ENCODE measurements at regions not wholly inside any gene's neighbourhood (a gene's known extent, or its start where the extent isn't known, plus 50 kb on each side); places are given as distances from the start of the nearest gene placed in this dataset.
A peak's percentile ranks its signal among the peaks of the same experiment; 100 is the strongest.

- Histone ChIP-seq H3K4ac (ENCODE audit: low read depth, low read length) (no peak overlapping the region), H3K18ac (ENCODE audit: low read length) (no peak overlapping the region), H4K5ac (ENCODE audit: low read length) (no peak overlapping the region), H2AK5ac (ENCODE audit: low read length) (no peak overlapping the region), H3K79me1 (ENCODE audit: low read length) (no peaks in the 10 kb centered on the region), H3K79me2 (ENCODE audit: control insufficient read depth, insufficient read depth, low read length) (no peaks in the 10 kb centered on the region), H3K4me3 (ENCODE audit: low read length) (no peak overlapping the region), H3K9ac (ENCODE audit: low read length) (no peak overlapping the region), H4K8ac (ENCODE audit: low read depth, low read length) (no peak overlapping the region), H3K23ac (ENCODE audit: low read length) (no peak overlapping the region), H3K4me1 (ENCODE audit: control insufficient read depth, low read depth, low read length) (no peaks in the 10 kb centered on the region), H3K56ac (ENCODE audit: low read length) (no peak overlapping the region), H3K4me2 (ENCODE audit: low read length) (no peak overlapping the region), H3K27me3 (ENCODE audit: insufficient read depth, low read length, poor library complexity) (no peaks in the 10 kb centered on the region), H2BK5ac (ENCODE audit: low read length) (no peak overlapping the region), H2BK15ac (replicated peaks; ENCODE audit: low read depth) (no peak overlapping the region), H3K36me3 (ENCODE audit: control insufficient read depth, insufficient read depth, low read length) (no peaks in the 10 kb centered on the region), H3K27ac (ENCODE audit: low read depth, low read length) (no peak overlapping the region), H2BK120ac (ENCODE audit: low read depth, low read length) (no peak overlapping the region)
- DNase-seq: no peak
- no CpG with 5 or more reads among the region's 4 CpGs for WGBS (ENCODE audit: extremely low coverage, insufficient coverage, low lambda C conversion rate)
Measured at GRCh38 chr2:60629801-60630385, 76.4 kb upstream of the BCL11A start.

- Histone ChIP-seq H3K27me3 (ENCODE audit: insufficient read depth, low read length, poor library complexity) (no peaks in the 10 kb centered on the region), H3K4ac (ENCODE audit: low read depth, low read length) (no peak overlapping the region), H3K79me1 (ENCODE audit: low read length) (no peaks in the 10 kb centered on the region), H3K27ac (ENCODE audit: low read depth, low read length) (no peak overlapping the region), H3K36me3 (ENCODE audit: control insufficient read depth, insufficient read depth, low read length) (no peaks in the 10 kb centered on the region), H2BK5ac (ENCODE audit: low read length) (no peak overlapping the region), H2BK120ac (ENCODE audit: low read depth, low read length) (no peak overlapping the region), H3K4me3 (ENCODE audit: low read length) (no peak overlapping the region), H3K18ac (ENCODE audit: low read length) (no peak overlapping the region), H3K4me2 (ENCODE audit: low read length) (no peak overlapping the region), H3K56ac (ENCODE audit: low read length) (no peak overlapping the region), H4K5ac (ENCODE audit: low read length) (no peak overlapping the region), H2BK15ac (replicated peaks; ENCODE audit: low read depth) (no peak overlapping the region), H3K4me1 (ENCODE audit: control insufficient read depth, low read depth, low read length) (no peaks in the 10 kb centered on the region), H4K8ac (ENCODE audit: low read depth, low read length) (no peak overlapping the region), H3K79me2 (ENCODE audit: control insufficient read depth, insufficient read depth, low read length) (no peaks in the 10 kb centered on the region), H3K9ac (ENCODE audit: low read length) (no peak overlapping the region), H3K23ac (ENCODE audit: low read length) (no peak overlapping the region), H2AK5ac (ENCODE audit: low read length) (no peak overlapping the region)
- DNase-seq: peak; percentile 63
- no CpG with 5 or more reads among the region's 5 CpGs for WGBS (ENCODE audit: extremely low coverage, insufficient coverage, low lambda C conversion rate)
Measured at GRCh38 chr2:60633615-60634014, 80.2 kb upstream of the BCL11A start.

GRCh38 chr2:60634438-60634837 lies 81.0 kb upstream of the BCL11A start:
- H3K9ac ChIP-seq (ENCODE audit: low read length): no peak overlapping the region
- H3K23ac ChIP-seq (ENCODE audit: low read length): no peak overlapping the region
- H3K36me3 ChIP-seq (ENCODE audit: control insufficient read depth, insufficient read depth, low read length): no peaks in the 10 kb centered on the region
- H3K4me2 ChIP-seq (ENCODE audit: low read length): no peak overlapping the region
- no CpG with 5 or more reads among the region's 1 CpG for WGBS (ENCODE audit: extremely low coverage, insufficient coverage, low lambda C conversion rate)
- no peaks in the 10 kb centered on the region for H3K27me3 ChIP-seq (ENCODE audit: insufficient read depth, low read length, poor library complexity)
- no peak overlapping the region for H3K4ac ChIP-seq (ENCODE audit: low read depth, low read length)
- no peak overlapping the region for H2BK120ac ChIP-seq (ENCODE audit: low read depth, low read length)
- H2BK15ac ChIP-seq (replicated peaks; ENCODE audit: low read depth): no peak overlapping the region
- H2AK5ac ChIP-seq (ENCODE audit: low read length): no peak overlapping the region
- H3K27ac ChIP-seq (ENCODE audit: low read depth, low read length): no peak overlapping the region
- H3K79me2 ChIP-seq (ENCODE audit: control insufficient read depth, insufficient read depth, low read length): no peaks in the 10 kb centered on the region
- H3K79me1 ChIP-seq (ENCODE audit: low read length): no peaks in the 10 kb centered on the region
- no peak overlapping the region for H3K18ac ChIP-seq (ENCODE audit: low read length)
- no peak overlapping the region for H2BK5ac ChIP-seq (ENCODE audit: low read length)
- H3K4me1 ChIP-seq (ENCODE audit: control insufficient read depth, low read depth, low read length): no peaks in the 10 kb centered on the region
- H4K8ac ChIP-seq (ENCODE audit: low read depth, low read length): no peak overlapping the region
- H3K4me3 ChIP-seq (ENCODE audit: low read length): no peak overlapping the region
- DNase-seq: no peak
- H4K5ac ChIP-seq (ENCODE audit: low read length): no peak overlapping the region
- no peak overlapping the region for H3K56ac ChIP-seq (ENCODE audit: low read length)

- no peaks in the 10 kb centered on the region for H3K27me3 ChIP-seq (ENCODE audit: insufficient read depth, low read length, poor library complexity)
- no peak overlapping the region for H3K9ac ChIP-seq (ENCODE audit: low read length)
- H2BK120ac ChIP-seq (ENCODE audit: low read depth, low read length): no peak overlapping the region
- H3K36me3 ChIP-seq (ENCODE audit: control insufficient read depth, insufficient read depth, low read length): no peaks in the 10 kb centered on the region
- H3K56ac ChIP-seq (ENCODE audit: low read length): no peak overlapping the region
- no peak overlapping the region for H2AK5ac ChIP-seq (ENCODE audit: low read length)
- WGBS (ENCODE audit: extremely low coverage, insufficient coverage, low lambda C conversion rate): no CpG with 5 or more reads among the region's 6 CpGs
- no peak overlapping the region for H2BK5ac ChIP-seq (ENCODE audit: low read length)
- H4K8ac ChIP-seq (ENCODE audit: low read depth, low read length): no peak overlapping the region
- H3K4ac ChIP-seq (ENCODE audit: low read depth, low read length): no peak overlapping the region
- H3K18ac ChIP-seq (ENCODE audit: low read length): no peak overlapping the region
- no peaks in the 10 kb centered on the region for H3K79me1 ChIP-seq (ENCODE audit: low read length)
- H3K79me2 ChIP-seq (ENCODE audit: control insufficient read depth, insufficient read depth, low read length): no peaks in the 10 kb centered on the region
- no peak overlapping the region for H3K23ac ChIP-seq (ENCODE audit: low read length)
- H3K4me2 ChIP-seq (ENCODE audit: low read length): no peak overlapping the region
- H3K27ac ChIP-seq (ENCODE audit: low read depth, low read length): no peak overlapping the region
- no peak overlapping the region for H4K5ac ChIP-seq (ENCODE audit: low read length)
- H2BK15ac ChIP-seq (replicated peaks; ENCODE audit: low read depth): no peak overlapping the region
- H3K4me1 ChIP-seq (ENCODE audit: control insufficient read depth, low read depth, low read length): no peaks in the 10 kb centered on the region
- no peak overlapping the region for H3K4me3 ChIP-seq (ENCODE audit: low read length)
- peak; percentile 44 for DNase-seq
Measured at GRCh38 chr2:60641811-60642788, 88.6 kb upstream of the BCL11A start.

DNA sequence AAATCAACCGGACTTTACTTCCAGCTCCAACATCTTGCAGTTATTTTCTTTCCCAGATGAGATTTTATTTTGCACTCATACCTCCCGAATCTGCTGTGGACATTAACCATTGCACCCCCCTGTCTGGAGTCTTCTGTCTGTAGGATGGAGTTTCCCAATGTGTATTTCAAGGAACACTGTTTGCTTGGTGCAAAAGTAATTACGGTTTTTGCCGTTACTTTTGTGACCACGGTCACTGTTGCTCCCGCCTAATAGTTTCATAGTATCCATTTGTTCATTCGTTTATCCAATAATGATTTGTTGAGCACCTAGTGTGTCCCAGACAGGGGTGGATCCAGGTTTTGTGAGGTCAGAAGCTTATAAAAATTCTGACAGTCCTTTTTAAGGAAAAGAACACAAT lies 90.3 kb upstream of the BCL11A start:
- no peak overlapping the region for H2BK120ac ChIP-seq (ENCODE audit: low read depth, low read length)
- no peak overlapping the region for H3K27ac ChIP-seq (ENCODE audit: low read depth, low read length)
- no peak overlapping the region for H4K5ac ChIP-seq (ENCODE audit: low read length)
- no peak overlapping the region for H3K9ac ChIP-seq (ENCODE audit: low read length)
- DNase-seq: no peak
- H3K4me2 ChIP-seq (ENCODE audit: low read length): no peak overlapping the region
- no CpG with 5 or more reads among the region's 7 CpGs for WGBS (ENCODE audit: extremely low coverage, insufficient coverage, low lambda C conversion rate)
- no peaks in the 10 kb centered on the region for H3K79me2 ChIP-seq (ENCODE audit: control insufficient read depth, insufficient read depth, low read length)
- no peak overlapping the region for H2BK5ac ChIP-seq (ENCODE audit: low read length)
- no peak overlapping the region for H3K4ac ChIP-seq (ENCODE audit: low read depth, low read length)
- no peak overlapping the region for H4K8ac ChIP-seq (ENCODE audit: low read depth, low read length)
- H3K4me1 ChIP-seq (ENCODE audit: control insufficient read depth, low read depth, low read length): no peaks in the 10 kb centered on the region
- no peaks in the 10 kb centered on the region for H3K79me1 ChIP-seq (ENCODE audit: low read length)
- no peak overlapping the region for H2AK5ac ChIP-seq (ENCODE audit: low read length)
- H3K18ac ChIP-seq (ENCODE audit: low read length): no peak overlapping the region
- H3K56ac ChIP-seq (ENCODE audit: low read length): no peak overlapping the region
- no peaks in the 10 kb centered on the region for H3K27me3 ChIP-seq (ENCODE audit: insufficient read depth, low read length, poor library complexity)
- no peak overlapping the region for H2BK15ac ChIP-seq (replicated peaks; ENCODE audit: low read depth)
- H3K36me3 ChIP-seq (ENCODE audit: control insufficient read depth, insufficient read depth, low read length): no peaks in the 10 kb centered on the region
- no peak overlapping the region for H3K4me3 ChIP-seq (ENCODE audit: low read length)
- no peak overlapping the region for H3K23ac ChIP-seq (ENCODE audit: low read length)

All from mesendoderm (in vitro differentiated cells).